ENCODE measurements at regions not wholly inside any gene's neighbourhood (a gene's known extent, or its start where the extent isn't known, plus 50 kb on each side); places are given as distances from the start of the nearest gene placed in this dataset.

GRCh38 chr11:128231845-128232410, 355.4 kb downstream of the ETS1 start:
- no peak for TF ChIP-seq CTCF (IDR thresholded peaks at IDR 0.05)
- DNase-seq (ENCODE audit: low spot score) (no peak), ATAC-seq (ENCODE audit: insufficient number of reproducible peaks, low FRiP score, low read depth) (no peak)
- no peaks in the 10 kb centered on the region for H3K27me3 ChIP-seq (replicated peaks; ENCODE audit: insufficient read depth)
- H3K4me3 ChIP-seq, result no peak overlapping the region
- no peak overlapping the region for H3K27ac ChIP-seq
- no peaks in the 10 kb centered on the region for H3K4me1 ChIP-seq (ENCODE audit: control insufficient read depth in 1 of 2, low read depth in 2 of 2)
- H3K36me3 ChIP-seq, result no peaks in the 10 kb centered on the region
- H3K9me3 ChIP-seq, result no peaks in the 10 kb centered on the region

- no peak for ATAC-seq (ENCODE audit: insufficient number of reproducible peaks, low FRiP score, low read depth)
- H3K4me1 ChIP-seq (ENCODE audit: control insufficient read depth in 1 of 2, low read depth in 2 of 2), result no peaks in the 10 kb centered on the region
- H3K27me3 ChIP-seq (replicated peaks; ENCODE audit: insufficient read depth), result no peaks in the 10 kb centered on the region
- no peaks in the 10 kb centered on the region for H3K9me3 ChIP-seq
- no peak overlapping the region for H3K4me3 ChIP-seq
- H3K27ac ChIP-seq, result no peak overlapping the region
- no peak for TF ChIP-seq CTCF (IDR thresholded peaks at IDR 0.05)
- DNase-seq (ENCODE audit: low spot score), result no peak
- H3K36me3 ChIP-seq, result no peaks in the 10 kb centered on the region
These were observed 359.9 kb downstream of the ETS1 start for GRCh38 chr11:128227466-128227865.

- Histone ChIP-seq H3K36me3 (no peaks in the 10 kb centered on the region), H3K27ac (no peak overlapping the region), H3K4me3 (no peak overlapping the region), H3K4me1 (ENCODE audit: control insufficient read depth in 1 of 2, low read depth in 2 of 2) (no peaks in the 10 kb centered on the region), H3K27me3 (replicated peaks; ENCODE audit: insufficient read depth) (no peaks in the 10 kb centered on the region), H3K9me3 (no peaks in the 10 kb centered on the region)
- ATAC-seq (ENCODE audit: insufficient number of reproducible peaks, low FRiP score, low read depth), result no peak
- no peak for DNase-seq (ENCODE audit: low spot score)
- no peak for TF ChIP-seq CTCF (IDR thresholded peaks at IDR 0.05)
These were observed 361.1 kb downstream of the ETS1 start for GRCh38 chr11:128226106-128226716.

GRCh38 chr11:128222245-128222884, 365.0 kb downstream of the ETS1 start:
- H3K27ac ChIP-seq, result no peak overlapping the region
- no peaks in the 10 kb centered on the region for H3K36me3 ChIP-seq
- ATAC-seq (ENCODE audit: insufficient number of reproducible peaks, low FRiP score, low read depth) (no peak), DNase-seq (ENCODE audit: low spot score) (no peak)
- H3K9me3 ChIP-seq, result no peaks in the 10 kb centered on the region
- no peaks in the 10 kb centered on the region for H3K4me1 ChIP-seq (ENCODE audit: control insufficient read depth in 1 of 2, low read depth in 2 of 2)
- H3K4me3 ChIP-seq, result no peak overlapping the region
- no peak for TF ChIP-seq CTCF (IDR thresholded peaks at IDR 0.05)
- H3K27me3 ChIP-seq (replicated peaks; ENCODE audit: insufficient read depth), result no peaks in the 10 kb centered on the region

- ATAC-seq (ENCODE audit: insufficient number of reproducible peaks, low FRiP score, low read depth), result no peak
These were observed 367.6 kb downstream of the ETS1 start for GRCh38 chr11:128219731-128220120.

More at GRCh38 chr11:128219731-128220120, 367.6 kb downstream of the ETS1 start:
- no peak for DNase-seq (ENCODE audit: low spot score)
- H3K27me3 ChIP-seq (replicated peaks; ENCODE audit: insufficient read depth), result no peaks in the 10 kb centered on the region
- no peak overlapping the region for H3K27ac ChIP-seq
- no peaks in the 10 kb centered on the region for H3K36me3 ChIP-seq
- no peaks in the 10 kb centered on the region for H3K4me1 ChIP-seq (ENCODE audit: control insufficient read depth in 1 of 2, low read depth in 2 of 2)
- no peak overlapping the region for H3K4me3 ChIP-seq
- no peak for TF ChIP-seq CTCF (IDR thresholded peaks at IDR 0.05)
- no peaks in the 10 kb centered on the region for H3K9me3 ChIP-seq
